ENCODE measurements at regions not wholly inside any gene's neighbourhood (a gene's known extent, or its start where the extent isn't known, plus 50 kb on each side); places are given as distances from the start of the nearest gene placed in this dataset.

DNA sequence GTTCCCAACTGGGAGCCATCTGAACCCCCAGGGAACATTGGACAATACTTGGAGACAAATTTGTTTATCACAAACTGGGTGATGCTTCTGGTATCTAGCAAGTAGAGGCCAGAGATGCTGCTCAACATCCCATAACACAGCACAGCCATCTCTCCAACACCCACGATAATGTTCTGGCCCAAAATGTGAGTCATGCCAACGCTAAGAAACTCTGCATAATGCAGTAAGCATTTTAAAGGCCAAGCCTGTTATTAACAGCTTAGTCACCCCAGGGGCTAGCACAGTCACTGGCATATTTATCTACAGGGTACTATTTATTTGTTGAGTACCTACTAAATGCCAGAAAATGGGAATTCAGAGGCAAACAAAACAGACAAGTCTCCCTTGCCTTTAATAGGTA is 873.1 kb upstream of the TMEM132C start:
- TF ChIP-seq, protein P1, sequence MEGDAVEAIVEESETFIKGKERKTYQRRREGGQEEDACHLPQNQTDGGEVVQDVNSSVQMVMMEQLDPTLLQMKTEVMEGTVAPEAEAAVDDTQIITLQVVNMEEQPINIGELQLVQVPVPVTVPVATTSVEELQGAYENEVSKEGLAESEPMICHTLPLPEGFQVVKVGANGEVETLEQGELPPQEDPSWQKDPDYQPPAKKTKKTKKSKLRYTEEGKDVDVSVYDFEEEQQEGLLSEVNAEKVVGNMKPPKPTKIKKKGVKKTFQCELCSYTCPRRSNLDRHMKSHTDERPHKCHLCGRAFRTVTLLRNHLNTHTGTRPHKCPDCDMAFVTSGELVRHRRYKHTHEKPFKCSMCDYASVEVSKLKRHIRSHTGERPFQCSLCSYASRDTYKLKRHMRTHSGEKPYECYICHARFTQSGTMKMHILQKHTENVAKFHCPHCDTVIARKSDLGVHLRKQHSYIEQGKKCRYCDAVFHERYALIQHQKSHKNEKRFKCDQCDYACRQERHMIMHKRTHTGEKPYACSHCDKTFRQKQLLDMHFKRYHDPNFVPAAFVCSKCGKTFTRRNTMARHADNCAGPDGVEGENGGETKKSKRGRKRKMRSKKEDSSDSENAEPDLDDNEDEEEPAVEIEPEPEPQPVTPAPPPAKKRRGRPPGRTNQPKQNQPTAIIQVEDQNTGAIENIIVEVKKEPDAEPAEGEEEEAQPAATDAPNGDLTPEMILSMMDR (conservative IDR thresholded peaks at IDR 0.05; ENCODE audit: low read length): no peak
- TF ChIP-seq EZH2phosphoT487 (IDR thresholded peaks at IDR 0.05; ENCODE audit: borderline replicate concordance, low read depth, low read length): no peak
- BruUV-seq (replicated peaks): no TSS peak
- H3K4me3 ChIP-seq (ENCODE audit: low read depth, low read length, poor library complexity, severe bottlenecking): no peak overlapping the region
- no peak overlapping the region for H2AFZ ChIP-seq (ENCODE audit: low read length)
- no peaks in the 10 kb centered on the region for H3K9me3 ChIP-seq (ENCODE audit: low read length)
- POLR2A ChIA-PET: interaction anchor here (0.6 to 0.7 kb wide), 2 partner anchors 17 to 159 kb away, joined by 3 read pairs; no protein-coding TSS in a partner anchor
- H3K27ac ChIP-seq (ENCODE audit: low read depth, low read length, poor library complexity, severe bottlenecking): no peak overlapping the region
- no peaks in the 10 kb centered on the region for H3K79me2 ChIP-seq (ENCODE audit: insufficient read depth, low read depth, low read length)
- CTCF ChIA-PET (ENCODE audit: unreplicated experiment): no interaction called here
- H4K20me1 ChIP-seq (ENCODE audit: insufficient read depth, low read length): no peaks in the 10 kb centered on the region
- DNase-seq (ENCODE audit: low spot score): no peak
- H3K4me2 ChIP-seq (ENCODE audit: low read length): no peak overlapping the region
- H3K4me1 ChIP-seq (ENCODE audit: insufficient read depth, low read length, poor library complexity, severe bottlenecking): no peaks in the 10 kb centered on the region
- intact Hi-C loops (cut with micrococcal nuclease; ENCODE audit: unreplicated experiment): no loop called here
- H3K9me2 ChIP-seq (ENCODE audit: insufficient read depth, low read length): no peaks in the 10 kb centered on the region
- H3K36me3 ChIP-seq (ENCODE audit: insufficient read depth, low read length): no peaks in the 10 kb centered on the region

GRCh38 chr12:127396734-127397133 is 870.2 kb upstream of the TMEM132C start:
- POLR2A ChIA-PET: no interaction called here
- Histone ChIP-seq H3K9me3 (ENCODE audit: low read length) (no peaks in the 10 kb centered on the region), H3K27ac (ENCODE audit: low read depth, low read length, poor library complexity, severe bottlenecking) (no peak overlapping the region), H3K4me1 (ENCODE audit: insufficient read depth, low read length, poor library complexity, severe bottlenecking) (no peaks in the 10 kb centered on the region), H3K4me3 (ENCODE audit: low read depth, low read length, poor library complexity, severe bottlenecking) (no peak overlapping the region), H3K79me2 (ENCODE audit: insufficient read depth, low read depth, low read length) (no peaks in the 10 kb centered on the region), H3K36me3 (ENCODE audit: insufficient read depth, low read length) (no peaks in the 10 kb centered on the region), H3K4me2 (ENCODE audit: low read length) (no peak overlapping the region), H4K20me1 (ENCODE audit: insufficient read depth, low read length) (no peaks in the 10 kb centered on the region), H3K9me2 (ENCODE audit: insufficient read depth, low read length) (no peaks in the 10 kb centered on the region), H2AFZ (ENCODE audit: low read length) (no peak overlapping the region)
- CTCF ChIA-PET (ENCODE audit: unreplicated experiment): no interaction called here
- no TSS peak for BruUV-seq (replicated peaks)
- intact Hi-C loops (cut with micrococcal nuclease; ENCODE audit: unreplicated experiment): no loop called here
- DNase-seq (ENCODE audit: low spot score): no peak
- no peak for TF ChIP-seq EZH2phosphoT487 (IDR thresholded peaks at IDR 0.05; ENCODE audit: borderline replicate concordance, low read depth, low read length)
- TF ChIP-seq, protein P1 (conservative IDR thresholded peaks at IDR 0.05; ENCODE audit: low read length): no peak

DNA sequence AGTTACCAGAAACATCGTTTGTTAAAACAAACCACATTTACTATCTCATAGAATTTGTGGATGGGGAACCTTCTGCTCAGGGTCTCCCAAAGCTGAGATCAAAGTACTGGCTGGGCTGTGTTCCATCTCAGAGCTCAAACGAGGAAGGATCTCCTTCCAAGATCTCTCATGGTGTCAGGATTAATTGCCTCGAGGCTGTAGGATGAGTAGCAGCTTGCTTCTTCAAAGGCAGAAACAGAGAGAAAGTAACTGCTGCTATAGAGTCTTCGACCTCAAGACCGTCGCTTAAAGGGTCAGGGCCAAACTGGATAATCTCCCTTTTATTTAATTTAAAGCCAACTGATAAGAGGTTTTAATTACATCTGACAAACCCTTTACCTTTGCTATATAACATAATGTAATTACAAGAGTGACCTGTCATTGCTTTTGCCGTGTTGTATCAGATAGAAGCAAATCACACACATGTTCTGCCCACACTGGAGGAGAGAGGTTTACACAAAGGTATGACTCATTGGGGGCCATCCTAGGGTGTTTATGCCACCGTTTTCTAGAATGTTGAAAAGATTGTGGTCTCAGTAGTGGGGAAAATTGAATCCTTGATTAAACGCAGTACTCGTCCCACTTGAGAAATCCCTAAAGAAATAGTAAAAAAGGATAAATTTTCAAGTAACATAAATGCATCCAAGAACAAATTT is 868.8 kb upstream of the TMEM132C start:
- CTCF ChIA-PET (ENCODE audit: unreplicated experiment): no interaction called here
- intact Hi-C loops (cut with micrococcal nuclease; ENCODE audit: unreplicated experiment): no loop called here

More for the DNA sequence above, 868.8 kb upstream of the TMEM132C start:
- H3K4me2 ChIP-seq (ENCODE audit: low read length): no peak overlapping the region
- H3K9me2 ChIP-seq (ENCODE audit: insufficient read depth, low read length): no peaks in the 10 kb centered on the region
- H3K9me3 ChIP-seq (ENCODE audit: low read length): no peaks in the 10 kb centered on the region
- H3K36me3 ChIP-seq (ENCODE audit: insufficient read depth, low read length): no peaks in the 10 kb centered on the region
- no peak overlapping the region for H3K4me3 ChIP-seq (ENCODE audit: low read depth, low read length, poor library complexity, severe bottlenecking)
- POLR2A ChIA-PET: no interaction called here
- no TSS peak for BruUV-seq (replicated peaks)
- no peaks in the 10 kb centered on the region for H3K79me2 ChIP-seq (ENCODE audit: insufficient read depth, low read depth, low read length)
- DNase-seq (ENCODE audit: low spot score): no peak
- H3K27ac ChIP-seq (ENCODE audit: low read depth, low read length, poor library complexity, severe bottlenecking): no peak overlapping the region
- no peaks in the 10 kb centered on the region for H3K4me1 ChIP-seq (ENCODE audit: insufficient read depth, low read length, poor library complexity, severe bottlenecking)
- TF ChIP-seq, protein P1 (conservative IDR thresholded peaks at IDR 0.05; ENCODE audit: low read length): no peak
- TF ChIP-seq EZH2phosphoT487 (IDR thresholded peaks at IDR 0.05; ENCODE audit: borderline replicate concordance, low read depth, low read length): no peak
- H4K20me1 ChIP-seq (ENCODE audit: insufficient read depth, low read length): no peaks in the 10 kb centered on the region
- no peak overlapping the region for H2AFZ ChIP-seq (ENCODE audit: low read length)
